Testis (tissue), 2 donors: ENCODE measurements at regions not wholly inside any gene's neighbourhood (a gene's known extent, or its start where the extent isn't known, plus 50 kb on each side); places are given as distances from the start of the nearest gene placed in this dataset.

Source experiments
- POLR2A ChIP-seq: fragments of 450-650 bp; IDR thresholded peaks from one replicate; pipeline ENCODE4 v1.6.1; 2017; ENCODE audit warnings: antibody characterized with exemption, mild to moderate bottlenecking, moderate library complexity
- TF ChIP-seq, protein P1 (sequence below), 3 experiments: fragments of 450-650 bp in 2 of 3; fragments of 200-600 bp in 1 of 3; sonication (generic) in 1 of 3; IDR thresholded peaks; one replicate each; pipeline ENCODE4 v1.5.1; 2016 to 2019; ENCODE audit warnings: antibody characterized with exemption in 3 of 3, mild to moderate bottlenecking in 2 of 3, moderate library complexity in 1 of 3

DNA sequence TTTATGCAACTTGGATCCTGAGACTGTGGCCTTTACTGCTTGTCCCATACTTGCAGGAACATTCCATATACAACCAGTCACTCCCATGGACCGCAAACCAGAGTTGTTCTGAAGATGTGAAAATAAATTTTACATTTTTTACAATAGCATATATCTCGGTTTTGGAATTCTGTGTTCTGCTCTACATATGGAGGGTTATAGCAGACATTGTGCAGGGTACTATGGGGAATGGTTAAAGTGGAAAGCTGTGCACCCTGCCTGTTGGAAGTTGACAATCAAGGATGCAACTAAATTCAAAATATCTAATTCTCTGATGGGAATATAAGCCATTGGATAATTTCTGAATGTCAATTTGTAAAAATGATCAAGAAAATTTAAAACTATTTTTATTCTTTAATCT is 603.3 kb downstream of the RAB28 start:
- TF ChIP-seq, protein P1, sequence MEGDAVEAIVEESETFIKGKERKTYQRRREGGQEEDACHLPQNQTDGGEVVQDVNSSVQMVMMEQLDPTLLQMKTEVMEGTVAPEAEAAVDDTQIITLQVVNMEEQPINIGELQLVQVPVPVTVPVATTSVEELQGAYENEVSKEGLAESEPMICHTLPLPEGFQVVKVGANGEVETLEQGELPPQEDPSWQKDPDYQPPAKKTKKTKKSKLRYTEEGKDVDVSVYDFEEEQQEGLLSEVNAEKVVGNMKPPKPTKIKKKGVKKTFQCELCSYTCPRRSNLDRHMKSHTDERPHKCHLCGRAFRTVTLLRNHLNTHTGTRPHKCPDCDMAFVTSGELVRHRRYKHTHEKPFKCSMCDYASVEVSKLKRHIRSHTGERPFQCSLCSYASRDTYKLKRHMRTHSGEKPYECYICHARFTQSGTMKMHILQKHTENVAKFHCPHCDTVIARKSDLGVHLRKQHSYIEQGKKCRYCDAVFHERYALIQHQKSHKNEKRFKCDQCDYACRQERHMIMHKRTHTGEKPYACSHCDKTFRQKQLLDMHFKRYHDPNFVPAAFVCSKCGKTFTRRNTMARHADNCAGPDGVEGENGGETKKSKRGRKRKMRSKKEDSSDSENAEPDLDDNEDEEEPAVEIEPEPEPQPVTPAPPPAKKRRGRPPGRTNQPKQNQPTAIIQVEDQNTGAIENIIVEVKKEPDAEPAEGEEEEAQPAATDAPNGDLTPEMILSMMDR (IDR thresholded peaks at IDR 0.05): no peak
- no peak for TF ChIP-seq POLR2A
